ENCODE measurements at regions not wholly inside any gene's neighbourhood (a gene's known extent, or its start where the extent isn't known, plus 50 kb on each side); places are given as distances from the start of the nearest gene placed in this dataset.

DNA sequence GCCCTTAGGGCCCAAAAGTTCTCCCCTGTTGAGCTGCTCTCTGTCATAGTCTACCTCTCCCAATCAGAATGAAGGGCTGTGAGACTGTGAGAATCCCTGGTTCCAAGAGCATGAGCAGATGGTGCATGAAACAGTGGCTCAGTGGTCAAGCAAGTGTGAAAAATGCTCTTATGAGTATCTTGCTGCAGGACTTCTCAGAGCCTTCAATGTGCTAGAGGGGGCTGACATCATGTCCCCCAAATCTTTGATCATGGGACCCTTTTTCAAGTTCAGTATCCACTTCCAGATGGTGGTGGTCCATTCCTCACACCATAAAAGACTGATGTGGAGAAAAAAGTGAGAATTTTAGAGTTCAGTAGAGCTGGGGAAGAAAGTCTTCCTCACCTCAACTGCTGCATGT is 265.3 kb upstream of the HABP2 start:
- no peak for DNase-seq (ENCODE audit: low read depth in 1 of 2, low spot score in 1 of 2)

DNA sequence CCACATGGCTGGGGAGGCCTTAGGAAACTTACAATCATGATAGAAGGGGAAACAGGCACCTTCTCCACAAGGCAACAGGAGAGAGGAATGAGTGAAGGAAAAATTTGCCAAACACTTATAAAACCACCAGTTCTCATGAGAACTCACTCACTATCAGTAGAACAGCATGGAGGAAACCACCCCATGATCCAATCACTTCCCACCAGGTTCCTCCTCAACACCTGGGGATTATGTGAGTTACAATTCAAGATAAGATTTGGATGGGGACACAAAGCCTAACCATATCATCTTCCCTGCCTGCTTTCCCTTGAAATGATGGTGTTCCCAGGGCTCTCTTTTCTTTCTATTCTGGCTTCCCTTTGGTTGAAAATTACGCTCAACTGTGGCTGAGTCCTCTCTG is 262.7 kb upstream of the HABP2 start:
- no peak for DNase-seq (ENCODE audit: low read depth in 1 of 2, low spot score in 1 of 2)

DNA sequence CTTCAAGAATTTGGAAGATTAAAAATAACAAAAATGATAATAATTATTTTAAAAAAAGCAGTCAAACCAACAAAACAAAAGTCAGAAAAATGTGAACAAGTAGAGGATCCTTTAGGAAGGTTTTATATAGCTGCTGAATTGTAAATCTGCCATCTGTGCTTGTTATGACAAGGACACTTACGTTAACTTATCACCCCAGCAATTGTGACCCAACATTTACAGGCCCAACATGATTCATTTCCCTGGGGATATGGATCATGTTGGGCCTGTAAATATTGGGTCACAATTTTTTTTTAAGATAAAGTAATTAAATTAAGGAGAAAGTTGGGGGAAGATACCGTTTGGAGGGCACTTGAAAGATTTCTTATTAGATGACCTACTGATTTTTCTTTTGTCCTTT is 261.4 kb upstream of the HABP2 start:
- DNase-seq (ENCODE audit: low read depth in 1 of 2, low spot score in 1 of 2): no peak

DNA sequence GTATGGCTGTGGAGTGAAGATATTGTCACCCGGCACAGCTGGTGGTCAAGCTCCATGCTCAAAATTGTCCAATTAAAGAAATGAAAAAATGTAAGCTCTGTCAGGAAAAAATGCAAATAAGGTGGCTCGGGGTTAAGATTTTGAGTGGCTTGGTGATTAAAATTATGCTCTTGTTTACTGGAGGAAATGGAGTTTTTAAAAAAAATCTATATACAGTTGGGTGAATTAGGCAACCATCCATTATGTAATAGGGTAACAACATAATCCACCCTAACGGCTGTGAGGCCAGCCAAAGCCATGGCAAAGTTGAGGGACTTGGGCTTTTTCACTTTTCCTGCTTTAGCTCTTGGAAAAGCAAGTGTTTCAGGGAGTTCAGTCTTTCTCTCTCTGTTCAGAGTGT is 260.8 kb upstream of the HABP2 start:
- DNase-seq (ENCODE audit: low read depth in 1 of 2, low spot score in 1 of 2): no peak

DNA sequence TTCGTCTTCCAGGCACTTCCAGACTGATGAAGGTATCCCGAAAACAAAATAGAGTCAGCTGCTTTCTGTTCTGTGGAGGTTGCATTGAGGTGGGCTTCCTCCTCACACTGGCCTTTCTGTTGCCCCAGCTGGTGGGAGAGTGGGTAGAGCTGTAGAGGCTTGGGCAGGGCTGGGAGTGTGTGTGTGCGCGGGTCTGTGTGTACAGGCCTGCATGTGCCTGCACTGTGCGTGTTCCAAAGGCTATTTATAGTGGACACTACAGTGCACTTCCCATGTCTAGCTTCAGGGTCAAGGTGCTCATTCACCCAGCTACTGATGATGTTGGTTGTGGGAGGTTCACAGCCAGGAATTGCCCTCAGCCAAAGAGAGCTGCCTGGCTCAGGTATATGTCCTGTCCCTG is 260.1 kb upstream of the HABP2 start:
- no peak for DNase-seq (ENCODE audit: low read depth in 1 of 2, low spot score in 1 of 2)

DNA sequence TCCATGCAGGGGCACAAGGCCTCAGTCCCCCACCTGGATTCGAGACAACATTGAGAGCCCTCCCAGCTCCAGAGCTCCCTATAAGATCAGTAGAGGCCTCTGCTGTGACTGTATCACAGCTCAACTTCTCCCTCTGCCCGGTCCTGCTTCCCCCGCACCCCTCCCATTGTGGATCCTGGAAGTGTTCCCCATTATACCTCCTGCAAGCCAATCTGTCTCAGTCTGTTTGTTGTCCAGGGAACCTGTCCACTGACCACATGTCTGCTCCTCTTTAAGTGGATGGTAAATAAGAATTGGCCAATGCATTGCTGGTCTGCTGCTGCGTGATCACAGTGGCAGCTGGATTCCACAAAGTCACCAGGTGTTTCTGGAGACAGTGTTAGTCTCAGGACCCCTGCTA is 259.7 kb upstream of the HABP2 start:
- DNase-seq (ENCODE audit: low read depth in 1 of 2, low spot score in 1 of 2): no peak

DNA sequence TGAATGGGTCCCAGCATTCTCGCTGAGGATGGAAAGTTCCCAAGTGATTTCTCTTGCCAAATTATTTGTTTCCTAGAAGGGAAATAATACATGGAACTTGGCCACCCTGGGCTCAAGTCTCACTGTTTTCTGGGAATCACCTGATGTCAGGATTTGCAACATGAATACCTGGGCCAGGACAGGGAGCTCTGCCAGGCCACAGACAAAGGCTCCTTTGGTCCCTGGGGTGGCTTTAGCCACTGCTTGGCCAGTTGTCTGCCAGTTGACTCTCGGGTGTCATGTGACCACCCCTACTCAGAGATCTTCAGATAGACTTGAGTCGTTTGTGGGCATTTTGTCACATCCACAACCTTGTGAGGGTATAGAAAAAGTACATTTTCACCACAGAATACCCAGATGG is 258.0 kb upstream of the HABP2 start:
- no peak for DNase-seq (ENCODE audit: low read depth in 1 of 2, low spot score in 1 of 2)

DNA sequence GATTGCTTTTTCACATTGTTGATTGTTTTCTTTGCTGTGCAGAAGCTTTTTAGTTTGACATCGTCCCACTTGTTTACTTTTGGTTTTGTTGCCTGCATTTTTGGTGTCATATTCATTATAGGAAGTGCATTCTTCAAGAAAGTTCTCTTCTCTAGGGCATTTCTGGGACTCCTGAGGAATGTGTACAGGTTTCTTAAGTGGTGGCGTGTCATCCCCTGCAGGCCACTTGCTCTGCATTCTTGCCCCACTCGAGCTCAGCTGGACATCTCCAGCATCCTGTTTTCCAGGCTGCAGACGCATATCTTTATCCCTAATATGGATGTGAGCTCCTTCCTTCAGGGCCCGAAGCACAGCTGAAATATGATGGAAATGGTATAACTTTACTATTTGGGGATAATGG is 255.6 kb upstream of the HABP2 start:
- no peak for DNase-seq (ENCODE audit: low read depth in 1 of 2, low spot score in 1 of 2)

DNA sequence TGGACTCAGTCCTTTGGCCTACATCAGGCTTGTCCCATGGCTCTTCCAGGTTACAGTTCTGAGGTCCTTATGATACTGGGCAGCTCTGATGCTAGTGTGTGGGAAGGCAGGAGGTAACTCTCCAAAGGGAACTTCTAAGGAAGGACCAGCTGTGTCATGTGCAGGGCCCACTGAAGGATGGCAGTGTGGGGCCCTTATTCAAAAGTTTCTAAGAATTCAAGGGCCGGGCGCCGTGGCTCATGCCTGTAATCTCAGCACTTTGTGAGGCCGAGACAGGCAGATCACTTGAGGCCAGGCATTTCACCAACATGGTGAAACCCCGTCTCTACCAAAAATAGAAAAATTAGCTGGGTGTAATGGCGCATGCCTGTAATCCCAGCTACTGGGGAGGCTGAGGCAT is 254.2 kb upstream of the HABP2 start:
- no peak for DNase-seq (ENCODE audit: low read depth in 1 of 2, low spot score in 1 of 2)

DNA sequence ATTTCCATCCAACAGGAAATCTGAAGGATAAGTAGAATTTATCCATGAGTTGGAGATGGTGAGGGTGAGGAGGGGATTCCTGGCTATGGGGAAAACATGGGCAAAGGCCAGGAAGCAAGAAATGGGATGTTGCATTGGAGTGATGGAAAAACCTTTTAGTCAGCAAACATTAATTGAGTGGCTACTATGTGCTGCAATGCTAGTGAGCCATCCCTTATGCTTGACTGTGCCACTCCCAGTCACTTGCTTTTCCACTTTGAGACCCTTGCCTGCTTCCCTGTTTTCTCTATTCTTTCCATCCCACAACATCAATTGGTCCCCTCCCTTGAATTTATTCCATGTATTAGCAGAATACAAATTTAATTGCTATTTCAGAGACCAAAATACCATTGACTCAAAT is 252.7 kb upstream of the HABP2 start:
- no peak for DNase-seq (ENCODE audit: low read depth in 1 of 2, low spot score in 1 of 2)

DNA sequence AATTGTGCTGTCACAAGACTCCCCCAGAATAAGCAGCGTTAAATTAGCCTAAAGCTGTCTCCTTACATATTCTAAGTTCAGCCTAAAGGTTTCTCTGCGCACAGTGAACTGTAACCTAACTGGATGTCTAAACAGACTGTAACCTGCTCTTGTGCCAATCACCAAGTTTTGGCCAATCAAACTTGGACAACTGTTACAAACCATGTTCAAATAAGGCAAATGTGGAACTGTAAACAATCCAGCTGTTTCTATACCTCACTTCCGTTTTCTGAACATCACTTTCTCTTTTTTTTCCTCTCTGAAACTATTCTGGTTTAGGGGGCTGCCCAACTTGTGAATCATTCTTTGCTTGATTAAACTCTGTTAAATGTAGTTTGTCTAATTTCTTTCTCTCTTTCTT is 252.2 kb upstream of the HABP2 start:
- DNase-seq (ENCODE audit: low read depth in 1 of 2, low spot score in 1 of 2): no peak

DNA sequence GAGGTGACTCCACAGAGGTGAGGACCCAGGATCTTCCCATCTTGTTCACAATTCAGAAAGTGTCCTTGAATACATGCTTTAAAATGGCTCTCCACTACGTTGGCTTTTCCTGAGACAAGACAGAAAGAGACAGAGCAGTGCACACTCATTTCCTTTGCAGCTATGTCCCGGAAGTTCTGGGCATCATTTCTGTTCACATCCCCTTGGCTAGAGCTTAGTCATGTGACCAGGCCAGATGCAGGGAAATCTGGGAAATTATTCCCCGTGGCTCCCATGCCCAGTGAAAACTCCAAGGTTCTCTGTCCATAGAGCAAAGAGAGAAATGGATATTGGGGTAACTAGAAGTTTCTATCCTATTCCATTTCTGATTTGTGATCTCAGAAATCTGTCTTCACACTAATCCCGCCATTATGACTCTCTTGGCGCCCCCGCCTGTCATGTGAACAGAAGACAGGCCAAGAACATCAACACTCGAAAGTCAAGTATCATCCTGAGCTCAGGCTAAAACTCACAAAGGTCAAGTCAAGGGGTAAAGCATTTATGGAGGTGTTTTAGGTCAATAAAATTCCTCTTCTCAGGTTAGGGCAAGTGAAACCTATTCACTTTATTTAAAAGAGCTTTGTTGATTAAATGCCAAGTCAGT is 251.4 kb upstream of the HABP2 start:
- DNase-seq (ENCODE audit: low read depth in 1 of 2, low spot score in 1 of 2): no peak

DNA sequence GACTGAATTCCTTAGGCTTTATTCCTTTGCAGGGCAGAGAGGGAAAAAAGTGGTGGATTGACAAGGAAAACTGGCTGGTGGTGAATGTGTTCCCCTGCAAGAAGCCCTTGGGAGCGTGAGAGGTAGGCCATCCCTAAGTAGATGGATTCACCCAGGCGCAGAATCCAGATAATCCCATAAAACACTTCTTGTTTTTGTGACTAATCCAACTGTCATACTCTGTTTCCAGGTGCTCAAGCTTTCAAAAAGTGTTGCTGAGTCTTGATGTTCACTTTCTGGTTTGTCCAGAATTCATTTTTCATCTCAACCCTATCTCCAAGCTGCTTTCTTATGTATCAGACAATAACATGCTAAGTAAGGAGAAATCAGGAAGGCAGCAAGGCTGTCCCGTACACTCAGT is 250.8 kb upstream of the HABP2 start:
- DNase-seq (ENCODE audit: low read depth in 1 of 2, low spot score in 1 of 2): no peak

DNA sequence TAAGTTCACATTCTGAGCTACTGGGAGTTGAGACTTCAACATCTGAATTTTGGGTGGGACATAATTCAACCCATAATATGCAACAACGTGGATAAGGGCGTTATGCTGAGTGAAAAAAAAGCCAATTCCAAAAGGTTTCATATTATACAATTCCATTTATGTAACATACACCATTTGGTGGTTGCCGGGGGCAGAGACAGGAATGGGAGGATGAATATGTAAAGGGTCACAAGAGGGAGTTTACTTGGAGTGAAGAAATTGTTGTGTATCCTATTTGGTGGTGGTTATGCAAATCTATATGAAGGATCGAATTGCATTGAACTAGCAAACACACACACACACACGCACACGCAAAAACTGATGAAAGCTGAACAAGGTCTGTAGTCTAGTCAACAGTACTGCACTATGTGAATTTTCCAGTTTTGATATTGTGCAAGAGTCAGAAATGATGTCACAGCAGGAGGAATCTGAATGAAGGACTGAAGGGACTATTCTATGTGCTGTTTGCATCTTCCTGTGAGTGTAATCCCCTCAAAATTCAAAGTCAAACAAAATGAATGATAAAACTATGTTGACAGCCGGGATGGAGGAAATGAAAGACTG is 249.2 kb upstream of the HABP2 start:
- no peak for DNase-seq (ENCODE audit: low read depth in 1 of 2, low spot score in 1 of 2)

DNA sequence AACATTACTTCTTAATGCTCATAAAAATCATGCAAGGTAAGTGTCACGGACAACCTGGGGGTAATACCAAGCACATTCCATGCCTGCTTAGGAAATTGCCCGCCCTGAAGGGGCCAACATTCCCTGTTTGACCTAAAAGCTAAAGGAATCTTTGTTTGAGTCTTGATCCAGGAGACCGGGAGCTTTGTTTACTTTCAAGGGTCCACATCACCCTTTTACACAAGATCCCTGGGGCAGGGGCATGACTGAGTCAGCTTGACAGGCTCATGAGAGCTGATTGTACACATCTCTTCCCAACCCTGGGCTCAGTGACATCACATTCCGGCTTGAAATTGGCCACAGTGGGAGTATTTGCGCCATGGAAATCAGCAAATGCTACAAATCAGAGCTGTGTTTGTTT is 248.1 kb upstream of the HABP2 start:
- no peak for DNase-seq (ENCODE audit: low read depth in 1 of 2, low spot score in 1 of 2)

DNA sequence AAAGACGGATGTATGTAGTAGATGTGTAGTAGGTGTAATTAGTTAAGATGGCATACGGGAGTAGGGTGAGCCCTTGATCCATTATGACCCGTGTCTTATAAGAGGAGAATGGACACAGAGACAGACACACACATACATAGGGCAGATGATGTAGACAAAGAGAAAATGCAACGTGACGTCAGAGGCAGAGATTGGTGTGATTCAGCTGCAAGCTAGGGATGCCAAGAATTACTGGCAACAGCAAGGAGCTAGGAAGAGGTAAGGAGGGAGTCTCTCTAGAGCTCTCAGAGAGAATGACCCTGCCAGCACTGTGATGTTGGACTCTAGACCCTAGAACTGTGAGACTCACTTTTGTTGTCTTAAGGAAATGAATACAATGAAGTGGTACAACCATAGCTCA is 247.0 kb upstream of the HABP2 start:
- no peak for DNase-seq (ENCODE audit: low read depth in 1 of 2, low spot score in 1 of 2)

DNA sequence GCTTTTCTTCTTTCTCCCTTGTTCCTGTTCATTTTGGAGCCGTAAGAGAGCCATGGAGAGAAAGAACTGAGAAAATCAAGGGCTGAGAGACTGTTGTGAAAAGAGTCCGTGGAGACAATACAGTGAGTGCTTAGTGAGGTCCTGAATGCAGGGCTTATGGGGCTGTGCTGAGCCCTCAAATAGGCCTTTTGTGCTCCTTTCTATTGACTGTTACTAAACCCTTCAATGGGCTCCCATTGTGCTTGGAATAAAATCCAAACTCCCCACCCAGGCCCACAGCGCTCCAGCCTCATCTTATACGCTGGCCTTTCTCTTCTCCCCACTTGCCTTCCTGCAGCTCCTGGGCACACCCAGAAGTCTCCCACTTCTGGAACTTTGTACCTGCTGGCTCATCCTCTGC is 243.1 kb upstream of the HABP2 start:
- DNase-seq (ENCODE audit: low read depth in 1 of 2, low spot score in 1 of 2): no peak

DNA sequence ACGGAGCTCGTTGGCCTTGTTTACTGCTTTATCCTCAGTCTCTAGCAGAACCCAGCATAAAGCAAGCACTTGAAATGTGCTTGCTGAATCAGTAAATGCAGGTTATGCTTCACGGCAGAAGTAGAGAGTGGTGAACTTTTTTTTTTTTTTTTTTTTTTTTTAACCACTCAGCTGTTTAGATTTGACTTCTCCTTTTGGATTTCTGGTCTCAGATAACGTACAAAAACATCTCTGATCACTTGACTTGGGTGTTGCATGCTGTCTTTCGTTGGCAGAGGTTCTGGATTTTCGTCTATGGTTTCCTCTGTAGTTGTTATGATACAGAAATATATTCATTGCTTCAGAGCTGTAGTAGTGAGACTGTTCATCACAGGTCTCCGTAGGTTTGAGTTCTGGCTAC is 242.5 kb upstream of the HABP2 start:
- DNase-seq (ENCODE audit: low read depth in 1 of 2, low spot score in 1 of 2): no peak

DNA sequence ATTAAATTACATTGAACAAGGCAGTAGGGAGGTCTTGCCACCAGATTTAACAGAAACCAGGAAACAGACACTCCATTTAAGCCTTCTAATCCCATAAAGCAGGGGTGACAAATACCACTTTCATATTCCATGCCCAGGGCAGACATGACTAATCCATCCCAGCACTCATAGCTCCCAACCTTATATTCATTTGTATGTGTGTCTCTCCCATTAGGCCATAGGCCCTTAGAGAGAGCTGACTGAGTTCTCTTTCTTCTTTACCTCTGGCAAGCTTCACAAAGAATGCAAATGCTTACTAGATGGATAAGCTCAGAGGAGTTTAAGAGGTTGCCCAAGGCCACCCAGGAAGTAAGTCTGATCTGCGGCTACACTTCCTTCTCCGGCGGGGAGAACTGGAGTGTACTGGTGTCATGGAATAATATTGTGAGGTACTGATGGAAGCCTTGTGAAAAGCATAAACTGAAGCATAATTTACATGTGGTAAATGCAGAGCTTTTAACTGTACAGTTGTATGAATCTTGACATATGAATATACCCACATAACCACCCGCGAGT is 239.7 kb upstream of the HABP2 start:
- DNase-seq (ENCODE audit: low read depth in 1 of 2, low spot score in 1 of 2): no peak

DNA sequence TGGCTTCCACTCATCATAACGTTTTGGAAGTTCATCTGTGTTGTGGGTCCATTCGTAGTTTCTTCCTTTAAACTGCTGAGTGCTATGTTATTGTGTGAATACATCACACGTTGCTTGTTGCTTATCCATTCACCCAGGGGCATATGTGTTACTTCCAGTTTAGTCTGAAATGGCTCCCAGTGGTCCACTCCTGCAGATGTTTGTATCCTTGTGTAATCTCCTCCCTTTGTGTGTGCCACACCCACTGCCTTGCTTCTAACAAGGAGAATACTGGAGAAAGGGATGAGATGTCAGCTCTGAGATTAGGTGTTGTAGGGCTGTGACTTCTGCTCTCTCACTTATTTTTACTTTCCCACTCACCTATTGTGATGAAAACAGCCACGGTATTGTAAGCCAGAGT is 239.1 kb upstream of the HABP2 start:
- no peak for DNase-seq (ENCODE audit: low read depth in 1 of 2, low spot score in 1 of 2)

DNA sequence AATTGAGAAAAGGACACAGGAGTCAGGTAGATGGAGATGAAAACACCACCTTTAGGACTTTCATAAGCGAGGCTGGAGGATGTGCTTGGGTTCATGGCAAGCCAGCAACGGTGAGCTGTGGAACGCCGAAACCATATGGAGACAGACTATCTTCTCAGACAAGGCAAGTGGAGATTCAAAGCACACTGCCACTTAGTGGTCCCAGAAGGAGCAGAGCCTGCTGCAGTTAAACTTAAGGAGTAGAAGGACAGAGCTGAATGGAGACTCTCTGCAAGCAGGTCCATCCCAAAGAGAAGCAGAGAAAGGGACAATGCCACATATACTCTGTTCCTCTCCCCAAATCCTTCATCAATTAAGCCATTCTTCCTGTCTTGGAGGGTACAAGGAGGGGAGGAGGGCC is 236.3 kb upstream of the HABP2 start:
- DNase-seq (ENCODE audit: low read depth in 1 of 2, low spot score in 1 of 2): no peak

DNA sequence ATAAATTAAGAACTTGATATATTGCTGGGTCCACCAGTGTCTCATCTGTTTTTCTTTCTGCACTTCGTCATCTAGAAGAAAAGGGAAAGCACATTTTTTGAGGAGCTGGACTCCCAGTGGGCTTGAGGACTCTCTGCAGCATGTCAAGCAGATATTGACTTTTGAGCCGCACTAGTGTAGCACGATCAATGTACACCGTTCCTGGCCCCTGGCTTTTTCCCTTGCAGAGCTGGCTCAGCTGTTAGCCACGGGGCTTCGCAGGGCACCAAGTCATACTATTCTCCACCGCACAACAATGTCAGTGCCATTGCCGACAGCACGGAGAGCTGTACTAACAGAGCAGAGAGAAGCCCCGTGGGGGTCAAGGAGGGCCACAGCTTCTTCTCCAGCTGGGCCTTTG is 235.4 kb upstream of the HABP2 start:
- DNase-seq (ENCODE audit: low read depth in 1 of 2, low spot score in 1 of 2): no peak

DNA sequence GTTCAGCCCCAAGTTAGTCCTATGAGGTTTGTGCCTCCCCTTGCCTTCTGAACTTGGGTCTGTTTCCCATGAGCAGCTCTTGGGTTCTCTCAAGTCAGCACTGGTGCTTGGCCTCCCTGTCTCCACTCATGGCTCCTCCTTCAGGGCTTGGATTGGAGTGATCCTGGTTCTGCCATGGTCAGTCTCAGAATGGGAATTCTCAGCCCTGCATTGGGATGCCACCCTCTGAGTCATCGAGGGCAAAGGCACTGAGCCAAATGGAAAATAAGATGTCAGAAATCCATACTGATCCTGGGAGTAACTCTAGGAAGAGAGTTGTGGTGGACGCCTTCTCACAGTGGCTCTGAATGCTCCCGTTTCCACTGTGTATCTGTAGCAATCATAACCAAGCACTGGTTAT is 233.4 kb upstream of the HABP2 start:
- no peak for DNase-seq (ENCODE audit: low read depth in 1 of 2, low spot score in 1 of 2)

Measured in stimulated activated CD4-positive, alpha-beta T cell treated with anti-CD3 and anti-CD28 coated beads, Interleukin-15, amount 100 ng/mL, for 1 hour (primary cell).